DOHH2 (cell line): ENCODE measurements at regions not wholly inside any gene's neighbourhood (a gene's known extent, or its start where the extent isn't known, plus 50 kb on each side); places are given as distances from the start of the nearest gene placed in this dataset.

Experiments
- H3F3A ChIP-seq: fragments of 200-600 bp; sonication (generic), shearing (Covaris generic); 2 replicates; pipeline ENCODE4 v1.6.0; 2016; ENCODE audit warnings: antibody characterized with exemption, mild to moderate bottlenecking; ENCODE audit not compliant: control insufficient read depth, insufficient read depth
- H3K27ac ChIP-seq: fragments of 200-600 bp; sonication (generic); 2 replicates; pipeline ENCODE4 v1.5.1; 2014; ENCODE audit warnings: low read depth, mild to moderate bottlenecking, low read length, moderate library complexity
- H3K27me3 ChIP-seq: fragments of 200-600 bp; sonication (generic); 2 replicates; pipeline ENCODE4 v1.6.1; 2014; ENCODE audit warnings: mild to moderate bottlenecking, low read length, mixed read lengths; ENCODE audit not compliant: control insufficient read depth
- H3K36me3 ChIP-seq: fragments of 200-600 bp; sonication (generic); 2 replicates; pipeline ENCODE4 v1.6.1; 2014; ENCODE audit warnings: mild to moderate bottlenecking, low read length, moderate library complexity, mixed read lengths; ENCODE audit not compliant: control insufficient read depth
- H3K4me1 ChIP-seq: fragments of 200-600 bp; sonication (generic); 2 replicates; pipeline ENCODE4 v1.6.1; 2014; ENCODE audit warnings: mild to moderate bottlenecking, low read length, mixed read lengths; ENCODE audit not compliant: control insufficient read depth
- H3K4me2 ChIP-seq: fragments of 200-600 bp; sonication (generic); 2 replicates; pipeline ENCODE4 v1.6.0; 2014; ENCODE audit warnings: mild to moderate bottlenecking, low read length, moderate library complexity
- H3K4me3 ChIP-seq: fragments of 200-600 bp; sonication (generic); 2 replicates; pipeline ENCODE4 v1.5.1; 2014; ENCODE audit warnings: mild to moderate bottlenecking, low read length, mixed read lengths
- H3K79me2 ChIP-seq: fragments of 200-600 bp; sonication (generic); 2 replicates; pipeline ENCODE4 v1.6.1; 2014; ENCODE audit warnings: mild to moderate bottlenecking, low read length, mixed read lengths; ENCODE audit not compliant: control insufficient read depth
- H3K9me2 ChIP-seq: fragments of 200-600 bp; sonication (generic); replicated peaks from 2 replicates; pipeline ENCODE4 v1.6.1; 2014; ENCODE audit warnings: mild to moderate bottlenecking, low read length, mixed read lengths; ENCODE audit not compliant: control insufficient read depth
- H3K9me3 ChIP-seq: fragments of 200-600 bp; sonication (generic); 2 replicates; pipeline ENCODE4 v1.6.1; 2014; ENCODE audit warnings: antibody characterized with exemption, low read length, mixed read lengths; ENCODE audit not compliant: control insufficient read depth, insufficient read depth
- H4K20me1 ChIP-seq: fragments of 200-600 bp; sonication (generic); 2 replicates; pipeline ENCODE4 v1.6.0; 2014; ENCODE audit warnings: low read depth, mild to moderate bottlenecking, antibody characterized with exemption, low read length, moderate library complexity; ENCODE audit not compliant: control insufficient read depth, insufficient read depth
- CTCF ChIP-seq: fragments of 200-600 bp; sonication (generic); IDR thresholded peaks from one replicate; pipeline ENCODE4 v1.5.1; 2014; ENCODE audit warnings: antibody characterized with exemption, mild to moderate bottlenecking, low read depth, low read length; ENCODE audit not compliant: poor library complexity, severe bottlenecking
- EZH2phosphoT487 ChIP-seq: fragments of 200-600 bp; sonication (generic); IDR thresholded peaks from 2 replicates; pipeline ENCODE4 v1.6.1; 2017; ENCODE audit warnings: borderline replicate concordance, mild to moderate bottlenecking, antibody characterized with exemption, low read length, moderate library complexity, mixed read lengths

DNA sequence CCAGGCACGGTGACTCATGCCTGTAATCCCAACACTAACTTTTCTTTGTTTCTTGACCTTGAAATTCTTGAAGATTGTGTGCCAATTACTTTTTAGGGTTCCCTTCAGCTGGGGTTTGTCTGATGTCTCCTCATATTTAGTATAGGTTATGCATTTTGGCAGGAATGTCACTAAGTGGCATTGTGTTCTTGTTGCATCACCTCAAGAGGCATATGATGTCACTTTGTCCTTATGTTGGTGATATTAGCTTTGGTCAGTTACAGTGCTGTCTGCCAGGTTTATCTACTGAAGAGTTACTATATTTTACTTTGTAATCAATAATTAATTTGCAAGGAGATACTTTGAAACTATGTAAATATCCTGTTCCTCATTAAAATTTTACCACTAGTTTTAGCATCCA, 61.0 kb upstream of the BTG1 start:
- Histone ChIP-seq H3K27me3 (no peaks in the 10 kb centered on the region), H3K9me3 (no peaks in the 10 kb centered on the region), H3K4me1 (peaks cover 33% of the 10 kb centered on the region), H3K9me2 (no peaks in the 10 kb centered on the region), H3F3A (no peaks in the 10 kb centered on the region; the same call in 1 of the 2 replicates), H3K27ac (no peak overlapping the region), H4K20me1 (no peaks in the 10 kb centered on the region), H3K36me3 (no peaks in the 10 kb centered on the region), H3K79me2 (no peaks in the 10 kb centered on the region), H3K4me3 (no peak overlapping the region), H3K4me2 (no peak overlapping the region)
- TF ChIP-seq CTCF (no peak), EZH2phosphoT487 (no peak)

DNA sequence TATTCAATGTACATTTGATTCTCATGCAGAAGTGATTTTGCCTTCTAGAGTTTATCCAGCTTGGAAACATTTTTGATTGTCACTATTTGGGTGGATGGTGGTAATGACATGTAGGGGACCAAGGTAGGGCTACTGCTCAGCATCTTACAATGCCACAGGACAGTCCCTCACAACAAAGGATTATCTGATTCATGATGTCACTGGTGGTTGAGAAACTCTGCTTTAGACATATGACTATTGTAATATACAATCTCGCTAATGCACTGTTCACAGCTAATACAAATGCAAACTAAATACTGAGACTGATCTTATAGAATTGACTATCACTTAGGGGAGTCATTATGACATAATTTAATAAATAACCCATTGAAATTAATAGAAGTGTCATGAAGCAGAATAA, 60.4 kb upstream of the BTG1 start:
- Histone ChIP-seq H3K36me3 (no peaks in the 10 kb centered on the region), H3K27ac (no peak overlapping the region), H3K9me2 (no peaks in the 10 kb centered on the region), H4K20me1 (no peaks in the 10 kb centered on the region), H3F3A (no peaks in the 10 kb centered on the region; the same call in 1 of the 2 replicates), H3K9me3 (no peaks in the 10 kb centered on the region), H3K4me3 (no peak overlapping the region), H3K79me2 (no peaks in the 10 kb centered on the region), H3K27me3 (no peaks in the 10 kb centered on the region), H3K4me1 (peaks cover 33% of the 10 kb centered on the region), H3K4me2 (no peak overlapping the region)
- TF ChIP-seq CTCF = no peak
- no peak for TF ChIP-seq EZH2phosphoT487

GRCh38 chr12:92199819-92200576, 54.4 kb upstream of the BTG1 start:
- no peaks in the 10 kb centered on the region for H4K20me1 ChIP-seq
- no peak overlapping the region for H3K27ac ChIP-seq
- H3K27me3 ChIP-seq = no peaks in the 10 kb centered on the region
- no peaks in the 10 kb centered on the region for H3F3A ChIP-seq
- no peak overlapping the region for H3K4me2 ChIP-seq
- H3K79me2 ChIP-seq = no peaks in the 10 kb centered on the region
- no peaks in the 10 kb centered on the region for H3K9me2 ChIP-seq
- H3K4me1 ChIP-seq = peaks cover 5% of the 10 kb centered on the region; the same call in 1 of the 2 replicates
- H3K9me3 ChIP-seq = peaks cover 12% of the 10 kb centered on the region; the same call in 1 of the 2 replicates
- H3K4me3 ChIP-seq = no peak overlapping the region
- H3K36me3 ChIP-seq = no peaks in the 10 kb centered on the region
- TF ChIP-seq CTCF = no peak
